ENCODE measurements at regions not wholly inside any gene's neighbourhood (a gene's known extent, or its start where the extent isn't known, plus 50 kb on each side); places are given as distances from the start of the nearest gene placed in this dataset.

- DNase-seq, result no peak
Measured at GRCh38 chr9:88799541-88800328, 191.5 kb upstream of the S1PR3 start.

GRCh38 chr9:88800329-88800682 lies 191.0 kb upstream of the S1PR3 start:
- no peak for DNase-seq

GRCh38 chr9:88801214-88801796 lies 190.0 kb upstream of the S1PR3 start:
- DNase-seq, result no peak

GRCh38 chr9:88802533-88802932 lies 188.7 kb upstream of the S1PR3 start:
- DNase-seq, result no peak

GRCh38 chr9:88803546-88804253 lies 187.6 kb upstream of the S1PR3 start:
- no peak for DNase-seq

- DNase-seq, result no peak
Measured at GRCh38 chr9:88804254-88804596, 187.0 kb upstream of the S1PR3 start.

GRCh38 chr9:88805217-88805943 lies 185.9 kb upstream of the S1PR3 start:
- no peak for DNase-seq

- DNase-seq, result no peak
Measured at GRCh38 chr9:88807426-88807825, 183.8 kb upstream of the S1PR3 start.

GRCh38 chr9:88808019-88808656 lies 183.1 kb upstream of the S1PR3 start:
- no peak for DNase-seq

- no peak for DNase-seq
Measured at GRCh38 chr9:88808761-88809354, 182.4 kb upstream of the S1PR3 start.

- DNase-seq, result no peak
Measured at GRCh38 chr9:88809355-88810161, 181.7 kb upstream of the S1PR3 start.

- DNase-seq, result no peak
Measured at GRCh38 chr9:88810826-88811225, 180.4 kb upstream of the S1PR3 start.

- no peak for DNase-seq
Measured at GRCh38 chr9:88811511-88811910, 179.8 kb upstream of the S1PR3 start.

GRCh38 chr9:88812938-88813637 lies 178.2 kb upstream of the S1PR3 start:
- no peak for DNase-seq

- DNase-seq, result no peak
Measured at GRCh38 chr9:88813638-88814209, 177.5 kb upstream of the S1PR3 start.

- DNase-seq, result no peak
Measured at GRCh38 chr9:88814577-88814976, 176.7 kb upstream of the S1PR3 start.

GRCh38 chr9:88816141-88816540 lies 175.1 kb upstream of the S1PR3 start:
- DNase-seq, result no peak

GRCh38 chr9:88816591-88816990 lies 174.7 kb upstream of the S1PR3 start:
- no peak for DNase-seq

GRCh38 chr9:88817628-88818027 lies 173.6 kb upstream of the S1PR3 start:
- no peak for DNase-seq

GRCh38 chr9:88818495-88819201 lies 172.6 kb upstream of the S1PR3 start:
- no peak for DNase-seq

All from stimulated activated CD4-positive, alpha-beta T cell treated with anti-CD3 and anti-CD28 coated beads, Interleukin-2, amount 100 ng/mL, for 24 hours (primary cell).